ENCODE measurements at regions not wholly inside any gene's neighbourhood (a gene's known extent, or its start where the extent isn't known, plus 50 kb on each side); places are given as distances from the start of the nearest gene placed in this dataset.

DNA sequence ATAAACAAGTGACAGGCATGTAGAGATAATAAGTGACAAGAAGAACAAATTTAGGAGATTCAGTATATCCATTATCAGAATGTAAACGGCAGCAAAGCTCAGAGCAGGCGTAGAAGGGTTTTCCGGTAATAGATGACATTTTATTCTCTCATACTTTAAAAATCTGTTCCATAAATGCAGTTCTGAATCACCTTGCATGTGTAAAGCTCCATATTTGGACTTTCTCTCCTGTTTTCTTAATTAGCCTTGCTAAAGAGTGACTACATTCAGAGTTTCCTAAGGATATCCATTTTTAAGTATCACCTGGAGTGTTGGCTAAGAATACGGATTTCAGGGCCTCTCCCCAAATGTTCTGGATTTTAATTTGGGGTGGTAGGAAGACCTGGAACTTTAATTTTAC, 122.0 kb downstream of the SPP2 start:
- peaks cover 25% of the 10 kb centered on the region in 2 experiments for H3K4me1 Mint-ChIP-seq
- no peaks in the 10 kb centered on the region for H3K23me2 ChIP-seq (ENCODE audit: insufficient read length, low read depth, low read length, poor library complexity, severe bottlenecking)

More for the DNA sequence above, 122.0 kb downstream of the SPP2 start:
- no peak overlapping the region for H3K4me3 Mint-ChIP-seq
- Histone ChIP-seq H3K79me1 (ENCODE audit: insufficient read depth, low read depth, low read length, poor library complexity, severe bottlenecking) (no peaks in the 10 kb centered on the region), H3K9me3 (ENCODE audit: control insufficient read depth, low read depth, low read length) (no peaks in the 10 kb centered on the region), H3K18ac (ENCODE audit: insufficient read length, low read depth, low read length) (no peak overlapping the region), H4K8ac (replicated peaks; ENCODE audit: insufficient read length, low read depth, low read length) (no peak overlapping the region), H2AK5ac (ENCODE audit: insufficient read length, low read length) (no peak overlapping the region), H4K91ac (ENCODE audit: insufficient read length, low read depth, low read length) (no peak overlapping the region), H2BK12ac (ENCODE audit: insufficient read length, low read depth, low read length) (no peak overlapping the region), H4K5ac (ENCODE audit: insufficient read length, low read depth, low read length) (no peak overlapping the region), H3K23ac (ENCODE audit: insufficient read length, low read depth, low read length) (no peak overlapping the region), H2BK5ac (ENCODE audit: insufficient read length, low read length) (no peak overlapping the region), H3K9ac (ENCODE audit: extremely low read depth, insufficient read length, low read length) (no peak overlapping the region), H3K4me1 (ENCODE audit: insufficient read depth, low read length) (peaks cover 3% of the 10 kb centered on the region; the same call in 1 of the 2 replicates), H2BK120ac (ENCODE audit: low read depth, low read length, poor library complexity, severe bottlenecking) (no peak overlapping the region), H3T11ph (ENCODE audit: low read length) (no peak overlapping the region), H2BK15ac (ENCODE audit: low read depth, low read length) (no peak overlapping the region), H3K56ac (ENCODE audit: insufficient read length, low read depth, low read length) (no peak overlapping the region), H3K4me2 (ENCODE audit: insufficient read depth, insufficient read length, low read length) (no peak overlapping the region), H3K4ac (ENCODE audit: low read depth, low read length) (no peak overlapping the region), H4K20me1 (ENCODE audit: control insufficient read depth, insufficient read depth, insufficient read length) (no peaks in the 10 kb centered on the region), H3K27me3 (ENCODE audit: insufficient read depth, low read length) (no peaks in the 10 kb centered on the region; the same call in 1 of the 2 replicates), H3K14ac (ENCODE audit: insufficient read depth, low read length) (no peak overlapping the region), H2AFZ (ENCODE audit: low read length) (no peak overlapping the region), H3K79me2 (ENCODE audit: insufficient read depth, low read length) (no peaks in the 10 kb centered on the region), H3K27ac (ENCODE audit: insufficient read length, low read depth, low read length) (no peak overlapping the region), H2BK20ac (ENCODE audit: low read depth, low read length, poor library complexity, severe bottlenecking) (no peak overlapping the region)
- DNase-seq: no peak
- TF ChIP-seq, protein P1, sequence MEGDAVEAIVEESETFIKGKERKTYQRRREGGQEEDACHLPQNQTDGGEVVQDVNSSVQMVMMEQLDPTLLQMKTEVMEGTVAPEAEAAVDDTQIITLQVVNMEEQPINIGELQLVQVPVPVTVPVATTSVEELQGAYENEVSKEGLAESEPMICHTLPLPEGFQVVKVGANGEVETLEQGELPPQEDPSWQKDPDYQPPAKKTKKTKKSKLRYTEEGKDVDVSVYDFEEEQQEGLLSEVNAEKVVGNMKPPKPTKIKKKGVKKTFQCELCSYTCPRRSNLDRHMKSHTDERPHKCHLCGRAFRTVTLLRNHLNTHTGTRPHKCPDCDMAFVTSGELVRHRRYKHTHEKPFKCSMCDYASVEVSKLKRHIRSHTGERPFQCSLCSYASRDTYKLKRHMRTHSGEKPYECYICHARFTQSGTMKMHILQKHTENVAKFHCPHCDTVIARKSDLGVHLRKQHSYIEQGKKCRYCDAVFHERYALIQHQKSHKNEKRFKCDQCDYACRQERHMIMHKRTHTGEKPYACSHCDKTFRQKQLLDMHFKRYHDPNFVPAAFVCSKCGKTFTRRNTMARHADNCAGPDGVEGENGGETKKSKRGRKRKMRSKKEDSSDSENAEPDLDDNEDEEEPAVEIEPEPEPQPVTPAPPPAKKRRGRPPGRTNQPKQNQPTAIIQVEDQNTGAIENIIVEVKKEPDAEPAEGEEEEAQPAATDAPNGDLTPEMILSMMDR (conservative IDR thresholded peaks at IDR 0.05): no peak
- WGBS (ENCODE audit: extremely low coverage, insufficient read length, low lambda C conversion rate): no CpG with 5 or more reads among the region's 4 CpGs
- no peaks in the 10 kb centered on the region for H3K36me3 Mint-ChIP-seq (ENCODE audit: insufficient read depth in 1 of 3, low read depth in 3 of 3)
- no peaks in the 10 kb centered on the region for H3K9me3 Mint-ChIP-seq
- H3K27ac Mint-ChIP-seq: no peak overlapping the region
- peaks cover 12% of the 10 kb centered on the region for H3K27me3 Mint-ChIP-seq (ENCODE audit: low read depth)

Measured in H9 (cell line).